Epithelial cell of esophagus (primary cell): ENCODE measurements at regions not wholly inside any gene's neighbourhood (a gene's known extent, or its start where the extent isn't known, plus 50 kb on each side); places are given as distances from the start of the nearest gene placed in this dataset.

ENCODE experiments used
- DNase-seq: peaks from one replicate; pipeline ENCODE4 v3.0.0; 2010; ENCODE audit warnings: low read depth
- H3K4me3 ChIP-seq: 2 replicates; pipeline ENCODE4 v1.5.1; 2011; ENCODE audit warnings: mild to moderate bottlenecking, low read length, control low read depth
- CTCF ChIP-seq: IDR thresholded peaks from 2 replicates; pipeline ENCODE4 v1.5.1; 2011; ENCODE audit warnings: low read depth, mild to moderate bottlenecking, low read length, control low read depth, inconsistent platforms; ENCODE audit not compliant: insufficient read depth; ENCODE audit errors: missing control alignments

DNA sequence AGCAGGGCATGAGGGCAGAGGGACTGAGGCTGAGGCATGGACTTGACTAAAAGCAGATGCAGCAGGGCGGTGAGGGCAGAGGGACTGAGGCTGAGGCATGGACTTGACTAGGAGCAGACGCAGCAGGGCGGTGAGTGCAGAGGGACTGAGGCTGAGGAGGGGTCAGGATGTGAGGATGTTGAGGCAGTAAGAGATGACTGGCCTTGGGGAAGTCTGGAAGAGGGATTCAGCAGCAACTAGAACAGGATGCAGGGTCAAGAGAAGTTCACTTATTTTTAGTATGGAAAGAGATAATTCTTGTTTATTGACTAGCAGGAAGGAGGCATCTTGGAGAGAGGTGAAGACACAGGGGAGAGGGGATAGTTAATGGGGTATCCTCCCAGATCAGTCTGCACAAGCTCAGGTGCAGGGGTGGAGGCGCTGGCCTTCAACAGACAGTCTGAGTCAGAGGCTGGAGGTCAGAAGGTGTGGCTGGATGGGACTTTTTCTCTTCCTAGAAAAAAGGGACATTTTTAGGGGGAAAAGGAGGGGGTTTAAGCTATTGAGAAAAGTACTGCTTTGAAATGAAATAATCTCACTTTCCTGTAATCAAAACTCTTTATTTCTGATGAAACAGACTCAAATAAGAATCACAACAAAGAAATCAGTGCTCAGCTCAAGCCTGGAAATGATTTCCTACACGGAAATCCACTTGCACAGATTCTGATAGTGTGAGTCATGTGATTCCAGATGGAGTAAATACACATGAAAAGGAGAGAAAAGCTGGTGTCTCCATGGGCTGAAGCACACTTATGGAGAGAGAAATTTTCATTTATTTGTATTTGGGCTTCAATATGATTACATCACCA is 130.9 kb downstream of the PALM2AKAP2 start:
- DNase-seq, result peak; percentile 60
- H3K4me3 ChIP-seq, result no peak overlapping the region
- no peak for TF ChIP-seq CTCF

GRCh38 chr9:109912082-109912582 is 132.1 kb downstream of the PALM2AKAP2 start:
- TF ChIP-seq CTCF, result no peak
- DNase-seq, result peak; percentile 77

GRCh38 chr9:109912726-109913460 is 132.9 kb downstream of the PALM2AKAP2 start:
- no peak overlapping the region for H3K4me3 ChIP-seq
- no peak for TF ChIP-seq CTCF
- DNase-seq, result peak; percentile 39

More at GRCh38 chr9:109912082-109912582, 132.1 kb downstream of the PALM2AKAP2 start:
- H3K4me3 ChIP-seq, result no peak overlapping the region

DNA sequence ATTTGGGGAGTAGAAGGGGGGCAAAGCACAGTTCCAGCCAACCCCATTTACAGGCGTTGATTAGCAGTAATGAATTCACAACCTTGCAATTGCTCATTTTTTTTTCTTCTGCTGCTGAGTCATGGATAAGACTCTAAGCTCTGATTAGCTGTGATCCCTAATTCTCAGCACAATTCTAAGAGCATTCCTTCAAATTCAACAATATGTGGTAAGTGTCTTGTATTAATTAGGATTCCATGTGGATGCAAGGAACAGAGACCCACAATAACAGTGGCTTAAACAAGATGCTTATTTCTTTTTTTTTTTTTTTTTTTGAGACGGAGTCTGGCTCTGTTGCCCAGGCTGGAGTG is 133.4 kb downstream of the PALM2AKAP2 start:
- DNase-seq, result peak; percentile 49
- no peak for TF ChIP-seq CTCF
- H3K4me3 ChIP-seq, result no peak overlapping the region

DNA sequence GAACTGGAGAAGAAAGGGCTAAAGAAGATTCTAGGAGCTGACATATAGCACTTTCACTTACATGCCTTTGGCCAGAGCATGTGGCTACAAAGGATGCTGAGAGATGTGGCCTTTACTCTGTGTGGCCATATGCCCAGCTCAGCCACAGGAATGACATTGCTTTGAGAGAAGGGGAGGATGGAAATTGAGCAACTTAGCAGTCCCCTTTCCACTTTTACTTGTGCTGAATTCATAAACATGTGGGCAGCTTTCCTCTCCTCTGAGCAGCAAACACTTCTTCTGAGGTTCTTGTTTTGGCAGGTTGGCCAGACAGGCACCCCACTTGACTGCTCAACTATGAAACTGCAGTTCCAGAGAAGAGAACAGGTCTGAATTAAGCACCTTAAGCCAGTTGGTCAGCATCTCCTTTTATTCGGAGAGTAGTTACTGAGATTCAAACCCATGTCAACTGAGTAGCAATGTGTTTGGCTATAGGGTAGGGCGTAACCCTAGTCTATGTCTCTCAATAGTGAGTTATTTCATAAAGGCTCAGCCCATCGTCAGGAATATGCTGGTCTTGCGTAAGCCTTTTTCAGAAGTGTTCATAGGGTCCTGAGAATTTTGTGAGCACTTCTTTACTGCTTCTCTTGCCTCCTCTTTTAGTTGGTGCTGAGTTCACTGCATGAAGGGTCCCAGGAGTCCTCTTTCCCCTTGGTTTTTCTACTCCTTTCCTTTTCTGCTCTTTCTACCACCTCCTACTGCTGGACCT is 134.5 kb downstream of the PALM2AKAP2 start:
- DNase-seq, result no peak
- TF ChIP-seq CTCF, result no peak
- H3K4me3 ChIP-seq, result no peak overlapping the region

DNA sequence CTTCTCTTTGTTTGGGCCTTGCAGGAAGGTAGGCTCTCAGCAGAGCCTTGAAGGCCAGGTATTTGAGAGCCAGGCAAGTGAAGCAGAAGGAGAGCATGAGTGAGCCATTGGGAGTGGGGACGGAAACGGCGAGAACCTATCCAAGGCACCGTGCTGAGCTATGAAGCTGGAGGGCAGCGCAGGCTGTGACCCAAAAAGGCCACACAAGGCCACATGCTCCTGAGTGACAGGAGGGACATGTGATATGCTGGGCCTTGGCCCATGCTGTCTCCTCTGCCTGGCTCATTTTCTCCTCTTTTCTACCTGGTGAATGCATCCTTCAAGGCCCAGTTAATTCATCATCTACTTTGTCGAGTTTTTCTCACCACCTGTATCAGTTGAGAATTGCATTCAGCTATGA is 136.3 kb downstream of the PALM2AKAP2 start:
- no peak for DNase-seq
- no peak overlapping the region for H3K4me3 ChIP-seq
- no peak for TF ChIP-seq CTCF
